ENCODE measurements at regions not wholly inside any gene's neighbourhood (a gene's known extent, or its start where the extent isn't known, plus 50 kb on each side); places are given as distances from the start of the nearest gene placed in this dataset.

DNA sequence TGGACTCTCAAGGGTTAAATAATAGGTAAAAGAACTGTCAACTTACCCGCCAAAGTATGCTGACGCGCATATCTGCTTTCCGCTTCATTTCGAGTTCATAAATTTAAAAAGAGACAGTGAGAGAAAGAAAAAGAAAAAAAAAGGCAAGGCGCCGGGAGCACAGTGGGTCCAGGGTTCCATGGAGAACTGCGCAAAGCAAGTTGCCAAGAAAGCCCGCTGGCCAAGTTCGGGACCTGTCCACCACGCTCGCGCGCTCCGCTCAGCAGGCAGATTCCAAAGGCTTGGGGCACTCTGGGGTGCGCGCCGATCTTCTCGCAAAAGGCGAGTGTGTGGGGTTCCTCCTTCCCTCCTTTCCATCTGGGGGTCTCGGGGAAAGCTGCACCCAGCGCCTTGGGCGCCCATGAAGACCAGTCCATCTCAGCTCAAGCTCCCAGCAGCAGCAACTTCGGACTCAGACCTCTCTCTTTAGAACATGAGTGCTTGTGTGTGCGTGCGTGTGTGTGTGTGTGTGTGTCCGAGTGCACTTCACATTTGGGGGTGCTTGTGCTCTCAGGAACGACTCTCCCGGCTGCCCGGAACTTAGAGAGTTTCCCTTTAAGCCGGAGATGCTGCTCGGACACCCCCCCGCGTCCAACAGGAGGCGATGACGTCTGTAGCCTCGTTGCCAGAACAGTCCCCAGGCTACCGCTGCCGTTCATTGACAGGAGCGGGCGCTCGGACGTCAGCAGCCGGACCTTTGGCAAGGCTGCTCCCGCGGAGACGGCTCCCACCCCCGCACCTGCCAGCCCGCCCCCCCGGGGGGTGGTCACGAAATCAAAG is 180.0 kb downstream of the TBXT start:
- peak overlapping the region; percentile 55 to 69 (median 58) for H3K4me3 ChIP-seq (ENCODE audit: low read length in 3 of 3)
- DNase-seq (peak; percentile 67 to 92 (median 89)), FAIRE-seq (no peak)
- no peaks in the 10 kb centered on the region for H3K36me3 ChIP-seq (ENCODE audit: control insufficient read depth in 2 of 3, insufficient read depth in 3 of 3, low read length in 3 of 3)
- TF ChIP-seq, protein P1, sequence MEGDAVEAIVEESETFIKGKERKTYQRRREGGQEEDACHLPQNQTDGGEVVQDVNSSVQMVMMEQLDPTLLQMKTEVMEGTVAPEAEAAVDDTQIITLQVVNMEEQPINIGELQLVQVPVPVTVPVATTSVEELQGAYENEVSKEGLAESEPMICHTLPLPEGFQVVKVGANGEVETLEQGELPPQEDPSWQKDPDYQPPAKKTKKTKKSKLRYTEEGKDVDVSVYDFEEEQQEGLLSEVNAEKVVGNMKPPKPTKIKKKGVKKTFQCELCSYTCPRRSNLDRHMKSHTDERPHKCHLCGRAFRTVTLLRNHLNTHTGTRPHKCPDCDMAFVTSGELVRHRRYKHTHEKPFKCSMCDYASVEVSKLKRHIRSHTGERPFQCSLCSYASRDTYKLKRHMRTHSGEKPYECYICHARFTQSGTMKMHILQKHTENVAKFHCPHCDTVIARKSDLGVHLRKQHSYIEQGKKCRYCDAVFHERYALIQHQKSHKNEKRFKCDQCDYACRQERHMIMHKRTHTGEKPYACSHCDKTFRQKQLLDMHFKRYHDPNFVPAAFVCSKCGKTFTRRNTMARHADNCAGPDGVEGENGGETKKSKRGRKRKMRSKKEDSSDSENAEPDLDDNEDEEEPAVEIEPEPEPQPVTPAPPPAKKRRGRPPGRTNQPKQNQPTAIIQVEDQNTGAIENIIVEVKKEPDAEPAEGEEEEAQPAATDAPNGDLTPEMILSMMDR (IDR thresholded peaks at IDR 0.05; ENCODE audit: borderline replicate concordance, extremely low read depth, insufficient read depth), result no peak
- peaks cover 27% of the 10 kb centered on the region for H3K27me3 ChIP-seq (ENCODE audit: control insufficient read depth, insufficient read depth, low read length)
- no peak overlapping the region for H3K27ac ChIP-seq (ENCODE audit: low read depth in 2 of 2, low read length in 2 of 2)
- no peaks in the 10 kb centered on the region for H3K9me3 ChIP-seq (ENCODE audit: control insufficient read depth in 2 of 3, insufficient read depth in 1 of 3, low read length in 3 of 3)
- intact Hi-C loops (cut with DNase I), result no loop called here
- H3K4me1 ChIP-seq (ENCODE audit: control insufficient read depth in 2 of 3, insufficient read depth in 2 of 3, low read depth in 1 of 3, low read length in 3 of 3), result peaks cover 0 to 6% (median 0%) of the 10 kb centered on the region in 3 donors
- H3K9ac ChIP-seq (ENCODE audit: low read length in 3 of 3), result peak overlapping the region in 2 of 3 donors; percentile 21 to 71

DNA sequence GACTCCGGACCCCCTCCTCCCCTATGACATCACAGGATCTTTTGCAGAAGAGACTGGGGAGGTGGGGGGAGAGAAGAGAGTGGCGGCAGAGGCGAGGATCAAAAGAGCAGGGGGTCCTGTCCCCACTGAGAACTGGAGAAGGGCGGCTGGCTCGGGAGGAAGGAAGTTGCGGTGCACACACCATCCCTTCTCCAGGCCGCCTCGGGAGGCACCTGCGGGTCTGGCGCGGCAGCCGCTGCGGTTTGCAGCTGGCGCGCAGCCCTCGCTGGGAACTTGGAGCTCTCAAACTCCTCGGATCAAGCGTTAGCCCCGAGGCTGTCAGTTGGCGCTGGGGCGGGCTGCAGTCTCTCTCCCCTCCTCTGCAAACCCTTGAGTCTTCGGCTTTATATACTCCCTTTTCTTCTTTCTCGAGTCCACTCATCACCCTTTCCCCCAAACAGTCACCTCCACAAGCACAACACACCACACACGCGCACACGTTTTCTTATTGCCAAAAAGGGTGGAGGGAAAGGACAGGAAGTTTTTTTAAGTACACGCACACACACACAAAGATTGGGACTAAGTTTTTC is 180.7 kb downstream of the TBXT start:
- TF ChIP-seq, protein P1 (IDR thresholded peaks at IDR 0.05; ENCODE audit: borderline replicate concordance, extremely low read depth, insufficient read depth), result no peak
- Histone ChIP-seq H3K36me3 (ENCODE audit: control insufficient read depth in 2 of 3, insufficient read depth in 3 of 3, low read length in 3 of 3) (no peaks in the 10 kb centered on the region), H3K4me1 (ENCODE audit: control insufficient read depth in 2 of 3, insufficient read depth in 2 of 3, low read depth in 1 of 3, low read length in 3 of 3) (peaks cover 0 to 6% (median 0%) of the 10 kb centered on the region in 3 donors), H3K9ac (ENCODE audit: low read length in 3 of 3) (peak overlapping the region in 1 of 3 donors; percentile 71), H3K27ac (ENCODE audit: low read depth in 2 of 2, low read length in 2 of 2) (no peak overlapping the region), H3K4me3 (ENCODE audit: low read length in 3 of 3) (peak overlapping the region in 2 of 3 donors; percentile 58 to 69), H3K27me3 (ENCODE audit: control insufficient read depth, insufficient read depth, low read length) (peaks cover 27% of the 10 kb centered on the region), H3K9me3 (ENCODE audit: control insufficient read depth in 2 of 3, insufficient read depth in 1 of 3, low read length in 3 of 3) (no peaks in the 10 kb centered on the region)
- intact Hi-C loops (cut with DNase I), result no loop called here
- DNase-seq, result peak; percentile 44 to 66 (median 54)
- no peak for FAIRE-seq

DNA sequence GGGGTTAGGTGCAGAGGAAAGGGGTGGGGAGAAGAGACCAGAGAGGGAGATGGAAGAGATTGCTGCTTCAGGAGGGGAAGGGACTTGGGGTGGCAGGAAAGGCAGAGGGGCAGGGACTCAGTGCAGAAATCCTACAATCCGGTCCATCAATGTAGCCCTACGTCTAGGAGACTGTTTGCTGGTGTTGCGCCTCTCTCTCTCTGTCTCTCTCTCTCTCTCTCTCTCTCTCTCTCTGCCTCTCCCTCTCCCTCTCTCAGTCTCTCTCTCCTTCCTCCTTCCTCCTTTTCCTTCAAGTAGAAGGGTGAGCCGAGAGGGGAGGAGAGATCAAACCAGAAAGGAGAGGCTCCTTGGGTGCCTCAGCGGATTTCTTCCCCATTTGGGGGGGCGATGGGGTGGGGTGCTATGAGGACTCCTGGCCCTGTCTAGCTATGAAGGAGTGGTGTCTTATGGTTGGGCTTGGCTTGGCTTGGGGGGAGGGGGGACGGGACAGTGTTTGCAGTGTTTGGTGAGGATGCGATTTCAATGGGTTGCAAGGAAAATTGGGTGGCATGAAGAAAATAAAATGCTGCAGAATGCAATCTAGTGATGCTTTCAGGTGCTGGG is 181.2 kb downstream of the TBXT start:
- no peak for FAIRE-seq
- H3K27ac ChIP-seq (ENCODE audit: low read depth in 2 of 2, low read length in 2 of 2), result no peak overlapping the region
- H3K36me3 ChIP-seq (ENCODE audit: control insufficient read depth in 2 of 3, insufficient read depth in 3 of 3, low read length in 3 of 3), result no peaks in the 10 kb centered on the region
- H3K9me3 ChIP-seq (ENCODE audit: control insufficient read depth in 2 of 3, insufficient read depth in 1 of 3, low read length in 3 of 3), result no peaks in the 10 kb centered on the region
- H3K4me1 ChIP-seq (ENCODE audit: control insufficient read depth in 2 of 3, insufficient read depth in 2 of 3, low read depth in 1 of 3, low read length in 3 of 3), result peaks cover 0 to 6% (median 0%) of the 10 kb centered on the region in 3 donors
- peak overlapping the region in 1 of 3 donors; percentile 71 for H3K9ac ChIP-seq (ENCODE audit: low read length in 3 of 3)
- intact Hi-C loops (cut with DNase I), result no loop called here
- DNase-seq, result peak in 1 of 5 donors; percentile 8
- TF ChIP-seq, protein P1 (IDR thresholded peaks at IDR 0.05; ENCODE audit: borderline replicate concordance, extremely low read depth, insufficient read depth), result no peak
- peaks cover 27% of the 10 kb centered on the region for H3K27me3 ChIP-seq (ENCODE audit: control insufficient read depth, insufficient read depth, low read length)
- H3K4me3 ChIP-seq (ENCODE audit: low read length in 3 of 3), result peak overlapping the region in 2 of 3 donors; percentile 49 to 69

All from kidney (tissue), 13 donors.